CD4-positive, alpha-beta T cell (primary cell): ENCODE measurements at regions not wholly inside any gene's neighbourhood (a gene's known extent, or its start where the extent isn't known, plus 50 kb on each side); places are given as distances from the start of the nearest gene placed in this dataset.

Experiments used
- ATAC-seq: fragments of 200-7000 bp; cut with Tn5 transposase; one replicate; pipeline ENCODE4 v1.10.0; 2022; ENCODE audit warnings: mild to moderate bottlenecking; ENCODE audit not compliant: poor library complexity
- CTCF ChIA-PET: fragments of 350-600 bp; sonication (Branson Sonifier 250); formaldehyde crosslinking; loops from one replicate; lab custom pipeline; 2021; ENCODE audit warnings: antibody characterized with exemption, inconsistent platforms; lab: Charles Lee
- POLR2A ChIA-PET: fragments of 350-600 bp; sonication (Branson Sonifier 250); formaldehyde crosslinking; loops from one replicate; lab custom pipeline; 2021; ENCODE audit warnings: antibody characterized with exemption, inconsistent platforms; lab: Charles Lee
- DNase-seq, 14 experiments: peaks; one replicate each; pipeline ENCODE4 v3.0.0-alpha.2; 2013 to 2020; ENCODE audit warnings: mixed read lengths in 2 of 14
- H3K27ac ChIP-seq, 2 donors: one replicate each; pipeline versions ENCODE4 v1.5.1 to v1.7.0; 2013; ENCODE audit warnings: low read length in 2 of 2, low read depth in 1 of 2, mild to moderate bottlenecking in 1 of 2
- H3K27me3 ChIP-seq, 2 experiments: 1 replicate in 1 of 2; 2 replicates in 1 of 2; pipeline versions ENCODE4 v1.6.1 to v1.7.0; 2013; ENCODE audit warnings: low read length in 2 of 2, control low read depth in 1 of 2, mild to moderate bottlenecking in 1 of 2, moderate library complexity in 1 of 2; ENCODE audit not compliant: insufficient read depth in 2 of 2, control insufficient read depth in 1 of 2
- H3K36me3 ChIP-seq: one replicate; pipeline ENCODE4 v1.6.1; 2013; ENCODE audit warnings: low read length, control low read depth; ENCODE audit not compliant: insufficient read depth
- H3K4me1 ChIP-seq: one replicate; pipeline ENCODE4 v1.6.1; 2013; ENCODE audit warnings: low read length, control low read depth; ENCODE audit not compliant: insufficient read depth
- H3K4me3 ChIP-seq: one replicate; pipeline ENCODE4 v1.5.1; 2013; ENCODE audit warnings: mild to moderate bottlenecking, low read length, moderate library complexity
- H3K9me3 ChIP-seq, 2 experiments: 1 replicate in 1 of 2; 2 replicates in 1 of 2; pipeline versions ENCODE4 v1.6.1 to v1.7.0; 2013; ENCODE audit warnings: low read length in 2 of 2, mild to moderate bottlenecking in 2 of 2, control low read depth in 1 of 2, moderate library complexity in 1 of 2; ENCODE audit not compliant: control insufficient read depth in 1 of 2, insufficient read depth in 1 of 2
- H3K27ac Mint-ChIP-seq: one replicate; pipeline ENCODE4 v1.8.0; 2020; ENCODE audit warnings: mixed read lengths
- H3K27me3 Mint-ChIP-seq: one replicate; pipeline ENCODE4 v1.8.0; 2021; ENCODE audit warnings: mixed read lengths
- H3K36me3 Mint-ChIP-seq: one replicate; pipeline ENCODE4 v1.8.0; 2021; ENCODE audit warnings: low read depth, mixed read lengths
- H3K4me1 Mint-ChIP-seq: one replicate; pipeline ENCODE4 v1.8.0; 2021; ENCODE audit warnings: low read depth, mixed read lengths
- H3K4me3 Mint-ChIP-seq: one replicate; pipeline ENCODE4 v1.8.0; 2020; ENCODE audit warnings: mild to moderate bottlenecking, mixed read lengths
- H3K9me3 Mint-ChIP-seq: one replicate; pipeline ENCODE4 v1.8.0; 2020; ENCODE audit warnings: mixed read lengths
- CTCF ChIP-seq: fragments of 200-600 bp; IDR thresholded peaks from one replicate; pipeline ENCODE4 v1.8.0; 2022; ENCODE audit warnings: antibody characterized with exemption, mild to moderate bottlenecking
- intact Hi-C, 2 experiments: fragments of 100-400 bp; cut with DNase I in 1 of 2; cut with micrococcal nuclease in 1 of 2; formaldehyde crosslinking; loops; one replicate each; pipeline versions ENCODE4 v1.15.1 to v1.9.0; 2023 to 2025; cut with DNase I, micrococcal nuclease

- intact Hi-C loops = no loop called here
- POLR2A ChIA-PET = no interaction called here
These were observed 210.5 kb upstream of the TLE3 start for GRCh38 chr15:70308011-70308734.

GRCh38 chr15:70306582-70306981, 208.9 kb upstream of the TLE3 start:
- Histone ChIP-seq H3K27ac (no peak overlapping the region), H3K36me3 (no peaks in the 10 kb centered on the region), H3K9me3 (no peaks in the 10 kb centered on the region), H3K27me3 (no peaks in the 10 kb centered on the region), H3K4me3 (no peak overlapping the region), H3K4me1 (peaks cover 21% of the 10 kb centered on the region)
- ATAC-seq = no peak
- H3K4me1 Mint-ChIP-seq = no peaks in the 10 kb centered on the region
- POLR2A ChIA-PET = no interaction called here
- H3K9me3 Mint-ChIP-seq = no peaks in the 10 kb centered on the region
- CTCF ChIA-PET = no interaction called here
- no peaks in the 10 kb centered on the region for H3K27me3 Mint-ChIP-seq
- intact Hi-C loops = no loop called here
- no peak overlapping the region for H3K27ac Mint-ChIP-seq
- no peak for DNase-seq
- H3K36me3 Mint-ChIP-seq = no peaks in the 10 kb centered on the region
- H3K4me3 Mint-ChIP-seq = no peak overlapping the region
- TF ChIP-seq CTCF = no peak

More at GRCh38 chr15:70308011-70308734, 210.5 kb upstream of the TLE3 start:
- Mint-ChIP-seq H3K9me3 (no peaks in the 10 kb centered on the region), H3K27me3 (no peaks in the 10 kb centered on the region), H3K4me3 (no peak overlapping the region), H3K4me1 (no peaks in the 10 kb centered on the region), H3K36me3 (no peaks in the 10 kb centered on the region), H3K27ac (no peak overlapping the region)
- no peak for ATAC-seq
- Histone ChIP-seq H3K4me3 (no peak overlapping the region), H3K4me1 (peaks cover 16% of the 10 kb centered on the region), H3K27me3 (no peaks in the 10 kb centered on the region), H3K27ac (no peak overlapping the region), H3K9me3 (no peaks in the 10 kb centered on the region), H3K36me3 (no peaks in the 10 kb centered on the region)
- no peak for TF ChIP-seq CTCF
- DNase-seq = peak in 4 of 14 experiments; percentile 15 to 66 (median 40)
- CTCF ChIA-PET = interaction anchor here (0.7 kb wide), 2 partner anchors 9 to 1293 kb away, joined by 3 to 4 read pairs; no protein-coding TSS in a partner anchor

GRCh38 chr15:70306081-70306480, 208.4 kb upstream of the TLE3 start:
- Histone ChIP-seq H3K9me3 (no peaks in the 10 kb centered on the region), H3K36me3 (no peaks in the 10 kb centered on the region), H3K27ac (no peak overlapping the region), H3K4me3 (no peak overlapping the region), H3K27me3 (no peaks in the 10 kb centered on the region), H3K4me1 (peaks cover 26% of the 10 kb centered on the region)
- peaks cover 1% of the 10 kb centered on the region for H3K4me1 Mint-ChIP-seq
- no peaks in the 10 kb centered on the region for H3K36me3 Mint-ChIP-seq
- ChIA-PET CTCF (no interaction called here), POLR2A (no interaction called here)
- intact Hi-C loops = no loop called here
- no peak overlapping the region for H3K27ac Mint-ChIP-seq
- no peak for DNase-seq
- no peaks in the 10 kb centered on the region for H3K27me3 Mint-ChIP-seq
- no peaks in the 10 kb centered on the region for H3K9me3 Mint-ChIP-seq
- no peak for ATAC-seq
- no peak overlapping the region for H3K4me3 Mint-ChIP-seq
- TF ChIP-seq CTCF = no peak
